Neural crest cell (in vitro differentiated cells): ENCODE measurements at regions not wholly inside any gene's neighbourhood (a gene's known extent, or its start where the extent isn't known, plus 50 kb on each side); places are given as distances from the start of the nearest gene placed in this dataset.

Experiments
- DNase-seq: peaks from one replicate; pipeline ENCODE4 v3.0.0; 2021; ENCODE audit warnings: low read depth, mixed read lengths, low spot score
- H3K27ac Mint-ChIP-seq: one replicate; pipeline ENCODE4 v1.8.0; 2021; ENCODE audit warnings: mild to moderate bottlenecking, mixed read lengths; ENCODE audit not compliant: unreplicated experiment
- H3K27me3 Mint-ChIP-seq: 2 replicates; pipeline ENCODE4 v1.8.0; 2021; ENCODE audit warnings: low read depth, mild to moderate bottlenecking, mixed read lengths
- H3K36me3 Mint-ChIP-seq: 2 replicates; pipeline ENCODE4 v1.8.0; 2021; ENCODE audit warnings: low read depth, mild to moderate bottlenecking, mixed read lengths
- H3K4me1 Mint-ChIP-seq: 2 replicates; pipeline ENCODE4 v1.8.0; 2021; ENCODE audit warnings: mixed read lengths
- H3K4me3 Mint-ChIP-seq: one replicate; pipeline ENCODE4 v1.8.0; 2021; ENCODE audit warnings: mild to moderate bottlenecking, mixed read lengths
- H3K9me3 Mint-ChIP-seq: 2 replicates; pipeline ENCODE4 v1.8.0; 2021; ENCODE audit warnings: mixed read lengths
- TF ChIP-seq, protein P1 (sequence below): fragments of 200-600 bp; sonication (generic); conservative IDR thresholded peaks from 2 replicates; pipeline ENCODE4 v1.5.0; 2021; ENCODE audit warnings: antibody characterized with exemption, mild to moderate bottlenecking

GRCh38 chr13:103759361-103759760 lies 693.1 kb upstream of the SLC10A2 start:
- Mint-ChIP-seq H3K4me3 (no peak overlapping the region), H3K27ac (no peak overlapping the region), H3K27me3 (no peaks in the 10 kb centered on the region), H3K9me3 (peaks cover 10% of the 10 kb centered on the region), H3K4me1 (no peaks in the 10 kb centered on the region), H3K36me3 (no peaks in the 10 kb centered on the region)
- TF ChIP-seq, protein P1, sequence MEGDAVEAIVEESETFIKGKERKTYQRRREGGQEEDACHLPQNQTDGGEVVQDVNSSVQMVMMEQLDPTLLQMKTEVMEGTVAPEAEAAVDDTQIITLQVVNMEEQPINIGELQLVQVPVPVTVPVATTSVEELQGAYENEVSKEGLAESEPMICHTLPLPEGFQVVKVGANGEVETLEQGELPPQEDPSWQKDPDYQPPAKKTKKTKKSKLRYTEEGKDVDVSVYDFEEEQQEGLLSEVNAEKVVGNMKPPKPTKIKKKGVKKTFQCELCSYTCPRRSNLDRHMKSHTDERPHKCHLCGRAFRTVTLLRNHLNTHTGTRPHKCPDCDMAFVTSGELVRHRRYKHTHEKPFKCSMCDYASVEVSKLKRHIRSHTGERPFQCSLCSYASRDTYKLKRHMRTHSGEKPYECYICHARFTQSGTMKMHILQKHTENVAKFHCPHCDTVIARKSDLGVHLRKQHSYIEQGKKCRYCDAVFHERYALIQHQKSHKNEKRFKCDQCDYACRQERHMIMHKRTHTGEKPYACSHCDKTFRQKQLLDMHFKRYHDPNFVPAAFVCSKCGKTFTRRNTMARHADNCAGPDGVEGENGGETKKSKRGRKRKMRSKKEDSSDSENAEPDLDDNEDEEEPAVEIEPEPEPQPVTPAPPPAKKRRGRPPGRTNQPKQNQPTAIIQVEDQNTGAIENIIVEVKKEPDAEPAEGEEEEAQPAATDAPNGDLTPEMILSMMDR, result no peak
- no peak for DNase-seq

DNA sequence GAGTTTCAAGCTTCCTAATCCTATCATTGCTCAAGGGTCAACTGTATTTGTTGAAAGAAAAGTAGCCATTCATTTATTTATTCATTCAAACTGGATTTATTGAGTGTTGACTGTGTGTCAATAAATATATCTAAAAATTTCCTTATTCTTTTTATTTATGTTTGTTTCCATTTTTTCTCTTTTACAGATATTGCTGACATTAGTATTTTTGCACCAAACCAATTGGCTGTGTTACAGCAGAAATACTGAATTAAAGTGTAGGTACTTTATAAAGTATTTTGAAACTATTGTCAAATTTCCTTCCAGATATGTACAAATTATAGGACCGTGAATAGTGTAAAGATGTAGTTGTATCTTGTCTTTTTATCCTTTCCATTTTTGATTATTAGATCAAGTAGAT lies 692.0 kb upstream of the SLC10A2 start:
- peaks cover 10% of the 10 kb centered on the region for H3K9me3 Mint-ChIP-seq
- no peak overlapping the region for H3K27ac Mint-ChIP-seq
- no peaks in the 10 kb centered on the region for H3K4me1 Mint-ChIP-seq
- no peak overlapping the region for H3K4me3 Mint-ChIP-seq
- H3K36me3 Mint-ChIP-seq, result no peaks in the 10 kb centered on the region
- no peaks in the 10 kb centered on the region for H3K27me3 Mint-ChIP-seq
- TF ChIP-seq, protein P1, result no peak
- no peak for DNase-seq

- Mint-ChIP-seq H3K9me3 (peaks cover 10% of the 10 kb centered on the region), H3K27ac (no peak overlapping the region), H3K4me1 (no peaks in the 10 kb centered on the region), H3K4me3 (no peak overlapping the region), H3K27me3 (no peaks in the 10 kb centered on the region), H3K36me3 (no peaks in the 10 kb centered on the region)
- TF ChIP-seq, protein P1, result no peak
- no peak for DNase-seq
Measured at GRCh38 chr13:103757361-103757760, 691.1 kb upstream of the SLC10A2 start.

GRCh38 chr13:103754783-103755182 lies 688.6 kb upstream of the SLC10A2 start:
- H3K9me3 Mint-ChIP-seq, result peaks cover 10% of the 10 kb centered on the region
- H3K36me3 Mint-ChIP-seq, result no peaks in the 10 kb centered on the region
- no peaks in the 10 kb centered on the region for H3K27me3 Mint-ChIP-seq
- no peaks in the 10 kb centered on the region for H3K4me1 Mint-ChIP-seq
- no peak overlapping the region for H3K4me3 Mint-ChIP-seq
- H3K27ac Mint-ChIP-seq, result no peak overlapping the region
- TF ChIP-seq, protein P1, result no peak
- no peak for DNase-seq

DNA sequence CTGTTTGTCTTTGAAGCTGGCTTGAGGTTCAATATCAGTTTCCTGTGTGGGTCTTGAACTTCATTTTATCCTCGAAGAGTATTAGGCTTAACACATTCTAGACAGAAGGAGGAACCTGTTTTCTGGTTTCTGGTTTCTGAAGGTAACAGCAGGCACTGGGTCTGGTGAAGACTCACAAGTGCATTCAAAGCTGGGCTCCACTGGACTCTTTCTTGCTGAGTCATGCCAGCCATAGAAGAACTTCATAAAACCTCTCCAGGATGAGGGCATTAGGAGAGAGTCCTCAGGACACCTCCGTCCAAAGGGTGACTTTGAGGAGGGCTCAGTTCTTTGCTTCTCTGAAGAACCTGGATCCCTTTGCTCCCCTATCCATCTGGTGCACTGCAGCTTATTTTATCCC lies 668.6 kb upstream of the SLC10A2 start:
- Mint-ChIP-seq H3K4me1 (no peaks in the 10 kb centered on the region), H3K27me3 (no peaks in the 10 kb centered on the region), H3K27ac (no peak overlapping the region), H3K4me3 (no peak overlapping the region), H3K36me3 (no peaks in the 10 kb centered on the region), H3K9me3 (no peaks in the 10 kb centered on the region)
- TF ChIP-seq, protein P1, result no peak
- no peak for DNase-seq

DNA sequence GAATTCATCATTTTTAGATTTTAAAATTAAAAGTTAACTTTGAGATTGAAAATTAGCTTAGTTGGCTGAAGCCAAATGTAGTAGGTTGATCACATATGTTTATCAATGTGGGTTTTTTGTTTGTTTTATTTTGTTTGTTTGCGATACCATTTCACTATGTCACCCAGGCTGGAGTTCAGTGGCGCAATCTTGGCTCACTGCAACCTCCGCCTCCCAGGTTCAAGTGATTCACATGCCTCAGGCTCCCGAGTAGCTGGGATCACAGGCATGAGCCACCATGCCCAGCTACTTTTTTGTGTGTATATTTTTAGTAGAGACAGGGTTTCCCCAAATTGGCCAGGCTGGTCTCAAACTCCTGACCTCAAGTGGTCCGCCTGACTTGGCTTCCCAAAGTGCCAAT lies 665.7 kb upstream of the SLC10A2 start:
- TF ChIP-seq, protein P1, result no peak
- Mint-ChIP-seq H3K4me1 (no peaks in the 10 kb centered on the region), H3K4me3 (no peak overlapping the region), H3K36me3 (no peaks in the 10 kb centered on the region), H3K27me3 (no peaks in the 10 kb centered on the region), H3K9me3 (no peaks in the 10 kb centered on the region), H3K27ac (no peak overlapping the region)
- DNase-seq, result no peak
